ENCODE measurements at regions not wholly inside any gene's neighbourhood (a gene's known extent, or its start where the extent isn't known, plus 50 kb on each side); places are given as distances from the start of the nearest gene placed in this dataset.

GRCh38 chr20:58565461-58566175 is 50.4 kb upstream of the APCDD1L start:
- H3K9me3 ChIP-seq (replicated peaks; ENCODE audit: control insufficient read depth, low read depth, low read length), result no peaks in the 10 kb centered on the region
- H3K36me3 ChIP-seq (ENCODE audit: control insufficient read depth, insufficient read depth, low read length), result no peaks in the 10 kb centered on the region
- DNase-seq, result no peak
- 92% methylated on average over 9 of the region's 13 CpGs for WGBS (ENCODE audit: insufficient coverage)
- no peak overlapping the region for H3K4me3 ChIP-seq (ENCODE audit: low read length)
- H3K27ac ChIP-seq (ENCODE audit: low read length), result no peak overlapping the region
- peaks cover 34% of the 10 kb centered on the region for H3K4me1 ChIP-seq (ENCODE audit: control insufficient read depth, insufficient read depth, low read length)
- peaks cover 2% of the 10 kb centered on the region for H3K27me3 ChIP-seq (ENCODE audit: control insufficient read depth, insufficient read depth, low read length)

Measured in muscle of leg (tissue), 3 donors.